ENCODE measurements at regions not wholly inside any gene's neighbourhood (a gene's known extent, or its start where the extent isn't known, plus 50 kb on each side); places are given as distances from the start of the nearest gene placed in this dataset.

DNA sequence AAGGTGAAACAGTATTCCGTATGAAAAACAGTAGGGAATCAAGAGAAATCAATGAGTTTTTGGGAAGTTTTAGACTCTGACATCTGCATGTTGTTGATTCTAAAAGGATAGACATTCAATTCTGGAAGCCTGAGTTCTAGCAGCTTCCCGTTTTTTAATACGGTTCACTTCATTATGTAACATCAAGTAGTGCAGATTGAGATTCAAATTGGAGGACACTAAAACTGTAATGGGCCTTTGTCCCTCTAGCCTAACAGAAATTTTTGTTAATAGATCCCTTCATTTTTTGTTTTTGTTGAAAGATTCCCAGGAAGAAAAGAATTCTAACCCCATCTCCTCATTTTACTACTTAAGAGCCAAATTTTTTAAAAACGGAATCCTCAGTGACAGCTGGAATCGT is 384.6 kb downstream of the SH3GL2 start:
- no peak for TF ChIP-seq NBN (IDR thresholded peaks at IDR 0.05)
- TF ChIP-seq, protein P1, sequence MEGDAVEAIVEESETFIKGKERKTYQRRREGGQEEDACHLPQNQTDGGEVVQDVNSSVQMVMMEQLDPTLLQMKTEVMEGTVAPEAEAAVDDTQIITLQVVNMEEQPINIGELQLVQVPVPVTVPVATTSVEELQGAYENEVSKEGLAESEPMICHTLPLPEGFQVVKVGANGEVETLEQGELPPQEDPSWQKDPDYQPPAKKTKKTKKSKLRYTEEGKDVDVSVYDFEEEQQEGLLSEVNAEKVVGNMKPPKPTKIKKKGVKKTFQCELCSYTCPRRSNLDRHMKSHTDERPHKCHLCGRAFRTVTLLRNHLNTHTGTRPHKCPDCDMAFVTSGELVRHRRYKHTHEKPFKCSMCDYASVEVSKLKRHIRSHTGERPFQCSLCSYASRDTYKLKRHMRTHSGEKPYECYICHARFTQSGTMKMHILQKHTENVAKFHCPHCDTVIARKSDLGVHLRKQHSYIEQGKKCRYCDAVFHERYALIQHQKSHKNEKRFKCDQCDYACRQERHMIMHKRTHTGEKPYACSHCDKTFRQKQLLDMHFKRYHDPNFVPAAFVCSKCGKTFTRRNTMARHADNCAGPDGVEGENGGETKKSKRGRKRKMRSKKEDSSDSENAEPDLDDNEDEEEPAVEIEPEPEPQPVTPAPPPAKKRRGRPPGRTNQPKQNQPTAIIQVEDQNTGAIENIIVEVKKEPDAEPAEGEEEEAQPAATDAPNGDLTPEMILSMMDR (IDR thresholded peaks at IDR 0.05 in 2 of 3, conservative IDR thresholded peaks at IDR 0.05 in 1 of 3; ENCODE audit: control insufficient read depth in 2 of 3, extremely low read depth in 1 of 3, insufficient read depth in 1 of 3, low read depth in 3 of 3, low read length in 3 of 3) = no peak
- TF ChIP-seq HDAC2 (IDR thresholded peaks at IDR 0.05) = no peak
- TF ChIP-seq SIN3A (IDR thresholded peaks at IDR 0.05; ENCODE audit: low read depth, low read length) = no peak
- no peak for TF ChIP-seq ASH2L (IDR thresholded peaks at IDR 0.05; ENCODE audit: borderline replicate concordance, low read depth)
- TF ChIP-seq CHD1 (IDR thresholded peaks at IDR 0.05; ENCODE audit: low read depth, low read length) = no peak
- TF ChIP-seq, protein P2, sequence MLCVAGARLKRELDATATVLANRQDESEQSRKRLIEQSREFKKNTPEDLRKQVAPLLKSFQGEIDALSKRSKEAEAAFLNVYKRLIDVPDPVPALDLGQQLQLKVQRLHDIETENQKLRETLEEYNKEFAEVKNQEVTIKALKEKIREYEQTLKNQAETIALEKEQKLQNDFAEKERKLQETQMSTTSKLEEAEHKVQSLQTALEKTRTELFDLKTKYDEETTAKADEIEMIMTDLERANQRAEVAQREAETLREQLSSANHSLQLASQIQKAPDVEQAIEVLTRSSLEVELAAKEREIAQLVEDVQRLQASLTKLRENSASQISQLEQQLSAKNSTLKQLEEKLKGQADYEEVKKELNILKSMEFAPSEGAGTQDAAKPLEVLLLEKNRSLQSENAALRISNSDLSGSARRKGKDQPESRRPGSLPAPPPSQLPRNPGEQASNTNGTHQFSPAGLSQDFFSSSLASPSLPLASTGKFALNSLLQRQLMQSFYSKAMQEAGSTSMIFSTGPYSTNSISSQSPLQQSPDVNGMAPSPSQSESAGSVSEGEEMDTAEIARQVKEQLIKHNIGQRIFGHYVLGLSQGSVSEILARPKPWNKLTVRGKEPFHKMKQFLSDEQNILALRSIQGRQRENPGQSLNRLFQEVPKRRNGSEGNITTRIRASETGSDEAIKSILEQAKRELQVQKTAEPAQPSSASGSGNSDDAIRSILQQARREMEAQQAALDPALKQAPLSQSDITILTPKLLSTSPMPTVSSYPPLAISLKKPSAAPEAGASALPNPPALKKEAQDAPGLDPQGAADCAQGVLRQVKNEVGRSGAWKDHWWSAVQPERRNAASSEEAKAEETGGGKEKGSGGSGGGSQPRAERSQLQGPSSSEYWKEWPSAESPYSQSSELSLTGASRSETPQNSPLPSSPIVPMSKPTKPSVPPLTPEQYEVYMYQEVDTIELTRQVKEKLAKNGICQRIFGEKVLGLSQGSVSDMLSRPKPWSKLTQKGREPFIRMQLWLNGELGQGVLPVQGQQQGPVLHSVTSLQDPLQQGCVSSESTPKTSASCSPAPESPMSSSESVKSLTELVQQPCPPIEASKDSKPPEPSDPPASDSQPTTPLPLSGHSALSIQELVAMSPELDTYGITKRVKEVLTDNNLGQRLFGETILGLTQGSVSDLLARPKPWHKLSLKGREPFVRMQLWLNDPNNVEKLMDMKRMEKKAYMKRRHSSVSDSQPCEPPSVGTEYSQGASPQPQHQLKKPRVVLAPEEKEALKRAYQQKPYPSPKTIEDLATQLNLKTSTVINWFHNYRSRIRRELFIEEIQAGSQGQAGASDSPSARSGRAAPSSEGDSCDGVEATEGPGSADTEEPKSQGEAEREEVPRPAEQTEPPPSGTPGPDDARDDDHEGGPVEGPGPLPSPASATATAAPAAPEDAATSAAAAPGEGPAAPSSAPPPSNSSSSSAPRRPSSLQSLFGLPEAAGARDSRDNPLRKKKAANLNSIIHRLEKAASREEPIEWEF (IDR thresholded peaks at IDR 0.05; ENCODE audit: insufficient replicate concordance, low read depth, low read length) = no peak
- no peak for TF ChIP-seq ETV6 (conservative IDR thresholded peaks at IDR 0.05 in 1 of 2, IDR thresholded peaks at IDR 0.05 in 1 of 2; ENCODE audit: borderline replicate concordance in 1 of 2, low read depth in 1 of 2)
- TF ChIP-seq TCF7 (IDR thresholded peaks at IDR 0.05; ENCODE audit: borderline replicate concordance) = no peak
